HG03066 (cell line): ENCODE measurements at regions not wholly inside any gene's neighbourhood (a gene's known extent, or its start where the extent isn't known, plus 50 kb on each side); places are given as distances from the start of the nearest gene placed in this dataset.

ENCODE experiments used
- ATAC-seq: cut with Tn5 transposase; IDR thresholded peaks from one replicate; pipeline ENCODE4 v1.9.1; 2021; ENCODE audit warnings: low read depth; ENCODE audit not compliant: unreplicated experiment

- no peak for ATAC-seq
Observed at GRCh38 chr21:24941316-24942185, 665.7 kb downstream of the MRPL39 start.

- no peak for ATAC-seq
Observed at GRCh38 chr21:24939291-24939690, 668.0 kb downstream of the MRPL39 start.

GRCh38 chr21:24938573-24938972, 668.7 kb downstream of the MRPL39 start:
- ATAC-seq: no peak

GRCh38 chr21:24935991-24936390, 671.3 kb downstream of the MRPL39 start:
- no peak for ATAC-seq

GRCh38 chr21:24910591-24910990, 696.7 kb downstream of the MRPL39 start:
- no peak for ATAC-seq

GRCh38 chr21:24903994-24904635, 703.2 kb downstream of the MRPL39 start:
- ATAC-seq: peak; percentile 54

GRCh38 chr21:24899138-24899537, 708.1 kb downstream of the MRPL39 start:
- no peak for ATAC-seq

GRCh38 chr21:24897883-24898282, 709.4 kb downstream of the MRPL39 start:
- no peak for ATAC-seq

GRCh38 chr21:24896735-24897124, 710.6 kb downstream of the MRPL39 start:
- no peak for ATAC-seq

- peak; percentile 84 for ATAC-seq
Observed at GRCh38 chr21:24895885-24896734, 711.2 kb downstream of the MRPL39 start.

GRCh38 chr21:24894324-24894723, 713.0 kb downstream of the MRPL39 start:
- no peak for ATAC-seq

- ATAC-seq: no peak
Observed at GRCh38 chr21:24890021-24890420, 717.3 kb downstream of the MRPL39 start.

- no peak for ATAC-seq
Observed at GRCh38 chr21:24881506-24881905, 725.8 kb downstream of the MRPL39 start.

- ATAC-seq: no peak
Observed at GRCh38 chr21:24870633-24871032, 736.6 kb downstream of the MRPL39 start.

- no peak for ATAC-seq
Observed at GRCh38 chr21:24869862-24870261, 737.4 kb downstream of the MRPL39 start.

- no peak for ATAC-seq
Observed at GRCh38 chr21:24868117-24868516, 739.2 kb downstream of the MRPL39 start.

GRCh38 chr21:24861471-24861870, 745.8 kb downstream of the MRPL39 start:
- ATAC-seq: no peak

- no peak for ATAC-seq
Observed at GRCh38 chr21:24856326-24856725, 751.0 kb downstream of the MRPL39 start.

GRCh38 chr21:24852610-24853195, 754.6 kb downstream of the MRPL39 start:
- ATAC-seq: no peak

- ATAC-seq: no peak
Observed at GRCh38 chr21:24850121-24850520, 757.2 kb downstream of the MRPL39 start.

GRCh38 chr21:24844671-24845070, 762.6 kb downstream of the MRPL39 start:
- ATAC-seq: no peak
